Fibroblast of skin of right biceps (primary cell): ENCODE measurements at regions not wholly inside any gene's neighbourhood (a gene's known extent, or its start where the extent isn't known, plus 50 kb on each side); places are given as distances from the start of the nearest gene placed in this dataset.
"Not testable (repeated sequence)": the region's sequence is repeated elsewhere in the genome, so short reads cannot be mapped to it uniquely, and the experiment has no call there.

Source experiments
- DNase-seq: peaks from one replicate; pipeline ENCODE4 v3.0.0-alpha.2; 2013

GRCh38 chr3:88298189-88298588, 148.4 kb downstream of the C3orf38 start:
- DNase-seq = no peak

DNA sequence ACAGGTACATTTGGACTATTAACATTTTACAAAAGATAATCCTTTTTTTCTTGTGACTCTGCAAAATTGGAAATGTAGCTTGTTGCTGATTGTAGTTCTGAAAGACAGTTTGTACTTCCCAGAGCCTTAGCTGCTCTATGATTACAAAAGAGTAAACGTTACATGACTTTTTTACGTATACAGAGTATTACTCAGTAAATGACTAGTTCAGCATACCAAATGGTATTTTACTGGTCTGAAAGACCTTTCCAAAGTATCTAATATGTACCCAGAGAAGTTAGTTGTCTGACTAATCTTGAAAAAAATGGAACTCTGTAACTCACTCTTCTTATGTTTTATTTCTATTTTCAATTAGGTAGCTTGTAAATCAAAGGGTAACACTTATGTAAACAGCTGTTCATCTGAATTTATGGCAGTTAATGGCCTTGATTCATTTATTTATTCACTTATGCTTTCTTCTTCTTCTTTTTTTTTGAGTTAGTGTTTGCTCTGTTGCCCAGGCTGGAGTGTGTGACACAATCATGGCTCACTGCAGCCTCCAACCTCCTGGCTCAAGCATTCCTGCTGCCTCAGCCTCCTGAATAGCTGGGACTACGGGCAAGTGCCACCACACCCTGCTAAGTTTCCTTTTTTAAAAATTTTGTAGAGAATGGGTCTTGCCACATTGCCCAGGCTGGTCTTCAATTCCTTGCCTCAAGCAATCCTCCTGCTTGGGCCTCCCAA, 151.7 kb downstream of the C3orf38 start:
- no peak for DNase-seq

- DNase-seq = no peak
These were observed 152.2 kb downstream of the C3orf38 start for GRCh38 chr3:88301996-88302393.

- not testable (repeated sequence) for DNase-seq
These were observed 153.7 kb downstream of the C3orf38 start for GRCh38 chr3:88303331-88303904.

GRCh38 chr3:88307666-88308065, 157.9 kb downstream of the C3orf38 start:
- no peak for DNase-seq

DNA sequence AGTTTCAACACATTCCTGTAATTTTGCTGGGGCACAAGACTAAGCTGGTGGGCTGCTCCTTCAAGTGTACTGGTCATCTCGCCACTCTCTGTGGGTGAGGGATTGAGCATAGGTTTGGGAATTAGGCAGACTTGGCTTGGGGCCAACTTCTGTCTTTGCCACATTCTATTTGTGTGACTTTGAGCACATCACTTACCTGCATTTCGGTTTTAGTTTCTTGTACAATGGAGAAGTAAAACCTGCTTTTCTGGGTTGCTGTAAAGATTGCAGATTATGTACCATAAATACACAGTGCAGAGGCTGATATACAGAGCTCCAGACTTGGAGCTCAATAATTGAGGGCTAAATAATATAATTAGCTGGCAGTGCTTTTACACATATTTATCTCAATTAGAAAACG, 162.1 kb downstream of the C3orf38 start:
- no peak for DNase-seq

GRCh38 chr3:88312256-88312655, 162.5 kb downstream of the C3orf38 start:
- DNase-seq = no peak

GRCh38 chr3:88318067-88318466, 168.3 kb downstream of the C3orf38 start:
- no peak for DNase-seq

DNA sequence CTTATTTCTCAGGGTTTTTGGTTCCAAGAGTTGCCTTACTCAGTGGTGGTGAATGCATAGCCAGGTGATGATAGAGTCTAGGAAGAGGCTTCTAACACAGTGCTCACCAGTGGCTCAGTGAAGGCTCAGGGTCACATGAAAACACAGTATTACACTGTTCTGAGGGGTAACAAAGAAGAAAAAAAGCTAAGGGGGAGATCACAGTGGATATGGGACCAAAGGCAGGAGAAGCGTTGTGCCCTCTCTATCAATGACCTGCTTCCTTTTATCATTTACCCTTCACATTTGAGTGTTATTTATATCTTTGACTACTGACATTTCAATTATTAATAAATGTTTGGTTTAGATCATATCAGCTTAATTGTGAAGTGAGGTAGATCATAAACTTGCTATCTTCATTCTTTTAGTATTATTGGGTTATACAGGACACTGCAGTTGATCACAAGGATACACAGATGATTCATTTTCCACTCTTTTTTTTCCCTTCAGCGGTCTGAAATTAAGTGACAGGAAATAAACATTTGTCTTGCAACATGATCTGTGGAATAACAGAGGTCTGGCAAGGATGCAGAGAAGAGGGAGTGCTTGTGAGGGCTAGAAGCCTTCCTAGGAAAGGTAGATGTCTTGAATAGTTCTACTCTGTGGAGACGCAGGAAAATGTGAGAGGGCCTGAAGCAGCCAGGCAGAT, 171.7 kb downstream of the C3orf38 start:
- no peak for DNase-seq

DNA sequence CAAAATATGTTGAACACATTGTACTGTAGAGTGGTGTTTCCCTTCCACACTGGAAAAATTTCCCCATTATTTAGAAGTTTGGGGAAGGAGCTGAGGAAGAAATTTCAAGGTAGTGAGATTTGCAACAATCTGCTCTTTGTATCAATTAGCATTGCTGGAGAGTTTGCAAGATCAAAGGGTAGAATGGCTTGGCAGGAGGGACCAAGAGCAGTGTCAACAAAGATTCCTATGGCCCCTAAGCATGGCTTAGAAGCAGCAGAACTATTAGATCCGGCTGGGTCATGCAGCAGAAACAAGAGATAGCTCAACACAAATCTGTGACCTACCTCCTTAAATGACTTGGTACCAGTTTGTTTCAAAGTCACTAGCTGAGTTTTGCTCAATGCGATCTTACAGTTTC, 175.0 kb downstream of the C3orf38 start:
- DNase-seq = no peak

- DNase-seq = no peak
These were observed 184.6 kb downstream of the C3orf38 start for GRCh38 chr3:88334187-88334868.

GRCh38 chr3:88336894-88337293, 187.1 kb downstream of the C3orf38 start:
- DNase-seq = no peak

GRCh38 chr3:88343264-88343663, 193.5 kb downstream of the C3orf38 start:
- no peak for DNase-seq

DNA sequence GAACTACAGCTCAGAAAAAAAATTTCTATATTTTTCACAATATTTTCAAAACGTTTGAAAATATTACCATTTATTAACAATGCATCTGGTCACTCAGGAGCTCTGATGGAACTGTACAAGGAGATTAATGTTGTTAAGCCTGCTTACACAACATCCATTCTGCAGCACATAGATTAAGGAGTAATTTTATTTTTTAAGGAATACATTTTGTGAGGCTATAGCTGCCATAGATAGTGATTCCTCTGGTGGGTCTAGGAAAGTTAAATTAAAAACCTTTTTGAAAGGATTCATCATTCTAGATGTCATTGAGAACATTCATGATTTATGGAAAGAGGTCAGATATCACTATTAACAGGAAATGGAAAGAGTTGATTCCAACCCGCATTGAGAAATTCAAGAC, 196.9 kb downstream of the C3orf38 start:
- DNase-seq = no peak

DNA sequence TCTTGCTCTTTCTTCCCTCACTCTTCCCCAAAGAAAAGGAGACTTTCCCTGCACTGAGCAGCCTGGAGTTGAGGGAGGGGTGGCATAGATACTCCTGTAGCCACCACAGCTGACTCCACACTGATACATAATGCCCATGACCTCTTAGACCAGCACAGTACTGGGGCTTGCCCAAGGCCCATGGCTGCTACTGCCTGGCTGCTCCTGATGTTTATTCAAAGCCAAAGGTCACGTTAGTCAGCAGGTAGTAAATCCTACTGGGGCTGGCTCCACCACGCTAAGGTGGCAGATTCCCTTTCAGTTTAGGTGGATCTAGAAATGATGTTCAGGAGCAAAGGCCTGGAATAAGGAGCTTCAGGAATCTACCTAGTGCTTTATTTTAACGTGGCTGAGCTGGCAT, 212.7 kb downstream of the C3orf38 start:
- no peak for DNase-seq

- no peak for DNase-seq
These were observed 215.2 kb downstream of the C3orf38 start for GRCh38 chr3:88364926-88365325.

DNA sequence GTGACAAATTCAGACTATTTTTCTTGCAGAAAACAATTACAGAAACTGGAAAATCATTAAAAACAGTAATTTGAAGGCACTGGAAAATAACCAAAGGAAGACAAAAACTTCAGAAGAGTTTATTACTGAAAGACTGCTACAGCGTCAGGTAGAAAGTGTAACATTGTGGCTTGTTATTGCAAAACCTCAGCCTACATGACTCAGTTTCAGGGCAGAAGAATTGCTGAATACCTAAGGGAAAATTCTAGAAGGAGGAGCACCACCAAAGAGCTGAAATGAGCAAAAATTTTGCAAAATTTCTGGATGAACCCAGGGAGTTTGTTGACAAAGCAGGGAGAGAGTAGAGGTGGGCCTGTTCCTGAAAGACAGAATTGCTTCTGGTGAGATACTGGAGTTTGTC, 219.6 kb downstream of the C3orf38 start:
- no peak for DNase-seq

GRCh38 chr3:88369767-88370166, 220.0 kb downstream of the C3orf38 start:
- no peak for DNase-seq

DNA sequence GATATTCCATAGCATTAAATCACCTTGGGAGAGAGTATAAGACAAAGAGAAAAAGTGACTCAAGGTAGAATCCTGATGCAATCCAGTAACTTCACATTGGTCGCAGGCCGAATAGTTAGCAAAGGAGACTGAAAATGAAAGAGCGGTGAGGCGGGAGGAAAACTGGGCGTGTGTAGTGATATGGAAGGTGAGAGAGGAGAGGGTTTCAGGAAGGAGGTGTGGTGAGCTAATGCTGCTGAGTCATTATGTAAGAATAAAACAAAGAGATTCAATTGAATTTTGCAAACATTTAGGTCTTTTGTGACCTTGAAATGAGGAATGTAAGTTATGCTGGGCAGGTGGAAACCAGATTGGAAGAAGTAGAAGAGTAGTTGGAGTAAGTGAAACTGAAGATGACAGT, 235.3 kb downstream of the C3orf38 start:
- no peak for DNase-seq

DNA sequence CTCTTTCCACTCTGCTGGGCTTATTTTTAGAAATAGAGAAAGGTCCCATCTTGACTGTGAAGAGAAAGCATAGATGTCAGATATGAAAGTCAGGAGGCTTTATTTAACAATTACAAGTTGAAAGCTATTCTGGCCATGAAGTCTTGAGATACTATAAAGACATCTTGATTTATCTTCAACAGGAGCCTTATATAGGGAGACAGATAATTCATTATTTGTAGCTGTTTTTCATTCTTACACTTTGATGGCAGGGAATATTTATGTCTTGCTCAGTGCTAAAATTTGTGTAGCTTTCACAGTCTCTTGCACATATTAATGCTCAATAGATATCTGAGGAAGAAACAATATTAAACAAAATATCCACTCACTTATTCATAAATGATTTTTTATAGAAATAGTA, 248.8 kb downstream of the C3orf38 start:
- no peak for DNase-seq

- no peak for DNase-seq
These were observed 253.6 kb downstream of the C3orf38 start for GRCh38 chr3:88403319-88403718.

DNA sequence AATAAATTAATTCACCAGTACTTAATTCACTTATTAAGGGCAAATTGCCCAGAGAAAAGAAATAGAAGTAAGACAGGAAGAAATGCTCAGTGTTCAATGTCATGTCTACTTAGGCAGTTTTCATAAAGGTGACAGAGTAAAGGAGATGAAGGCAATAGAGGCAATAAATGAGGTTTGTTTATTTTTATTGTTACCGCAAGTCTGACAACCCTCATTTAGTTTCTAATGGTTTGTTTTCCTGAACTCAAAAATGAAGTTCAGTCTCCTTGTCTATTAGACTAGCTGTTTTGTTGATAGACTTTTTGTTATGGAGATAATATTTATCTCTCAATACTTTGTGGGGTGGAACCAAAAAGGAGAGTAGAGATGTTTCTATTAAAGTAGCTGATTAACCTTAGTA, 258.3 kb downstream of the C3orf38 start:
- no peak for DNase-seq

DNA sequence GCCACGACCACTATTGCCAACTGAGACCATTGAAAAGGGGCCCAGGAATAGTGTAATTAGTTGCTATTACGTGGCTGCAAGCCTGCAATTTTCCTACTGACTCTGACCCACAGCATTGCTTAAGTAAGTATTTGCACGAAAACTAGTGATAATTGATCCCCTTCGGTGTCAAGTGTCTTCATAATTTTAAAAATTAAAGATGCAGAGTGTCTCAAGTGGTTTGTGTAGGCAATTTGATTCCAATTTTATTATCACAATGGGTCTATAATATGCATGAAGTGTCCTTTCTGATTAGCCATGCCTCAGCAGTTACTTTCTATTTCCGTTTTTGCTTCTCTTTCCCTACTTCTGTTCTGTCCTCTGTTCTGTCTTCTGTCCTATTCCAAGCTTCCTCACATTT, 259.2 kb downstream of the C3orf38 start:
- DNase-seq = no peak

DNA sequence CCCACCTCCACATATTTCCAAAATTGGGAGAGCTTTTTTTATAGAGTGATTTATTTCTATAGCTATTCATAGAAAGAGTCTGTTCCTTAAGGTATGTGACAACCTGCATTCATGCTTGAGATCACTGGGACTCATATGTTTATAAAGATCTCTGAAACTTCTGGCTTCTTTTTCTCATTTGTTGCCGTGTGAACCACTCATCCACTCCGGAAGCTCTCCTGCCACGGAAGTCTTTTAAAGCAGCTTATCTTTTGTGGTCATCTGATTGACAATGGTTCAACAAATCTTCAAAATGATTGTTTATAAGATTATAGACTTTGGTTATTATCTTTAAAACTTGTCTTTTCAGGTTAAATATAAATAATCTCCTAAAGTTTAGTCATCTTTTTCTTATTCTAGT, 260.5 kb downstream of the C3orf38 start:
- DNase-seq = no peak
